Trophoblast cell (in vitro differentiated cells and primary cell): ENCODE measurements at regions not wholly inside any gene's neighbourhood (a gene's known extent, or its start where the extent isn't known, plus 50 kb on each side); places are given as distances from the start of the nearest gene placed in this dataset.
A peak's percentile ranks its signal among the peaks of the same experiment; 100 is the strongest.

ENCODE experiments used
- DNase-seq, 2 donors: peaks; one replicate each; pipeline ENCODE4 v3.0.0-alpha.2; 2016
- H2AFZ ChIP-seq: 2 replicates; pipeline ENCODE4 v1.6.1; 2013; ENCODE audit warnings: low read length, moderate library complexity, mild to moderate bottlenecking; ENCODE audit not compliant: insufficient read depth, poor library complexity
- H2AK5ac ChIP-seq: 2 replicates; pipeline ENCODE4 v1.6.1; 2013; ENCODE audit warnings: mild to moderate bottlenecking, low read length
- H2BK120ac ChIP-seq: 2 replicates; pipeline ENCODE4 v1.6.1; 2013; ENCODE audit warnings: low read length, mild to moderate bottlenecking, moderate library complexity; ENCODE audit not compliant: insufficient read depth, poor library complexity
- H2BK12ac ChIP-seq: 2 replicates; pipeline ENCODE4 v1.6.1; 2013; ENCODE audit warnings: mild to moderate bottlenecking, low read length, moderate library complexity
- H2BK5ac ChIP-seq: 2 replicates; pipeline ENCODE4 v1.6.1; 2013; ENCODE audit warnings: low read length, low read depth, moderate library complexity, mild to moderate bottlenecking; ENCODE audit not compliant: poor library complexity
- H3K14ac ChIP-seq: 2 replicates; pipeline ENCODE4 v1.6.1; 2013; ENCODE audit warnings: mild to moderate bottlenecking, low read length
- H3K18ac ChIP-seq: 2 replicates; pipeline ENCODE4 v1.6.1; 2013; ENCODE audit warnings: mild to moderate bottlenecking, low read length
- H3K23ac ChIP-seq: 2 replicates; pipeline ENCODE4 v1.6.1; 2013; ENCODE audit warnings: low read length
- H3K27ac ChIP-seq: 2 replicates; pipeline ENCODE4 v1.5.1; 2013; ENCODE audit warnings: low read depth, mild to moderate bottlenecking, inconsistent platforms, low read length, moderate library complexity
- H3K27me3 ChIP-seq: 2 replicates; pipeline ENCODE4 v1.6.1; 2013; ENCODE audit warnings: inconsistent platforms, mild to moderate bottlenecking, low read length, moderate library complexity; ENCODE audit not compliant: insufficient read depth
- H3K36me3 ChIP-seq, 2 experiments: 1 replicate in 1 of 2; 2 replicates in 1 of 2; pipeline ENCODE4 v1.6.1; 2013; ENCODE audit warnings: low read length in 2 of 2, mild to moderate bottlenecking in 2 of 2, moderate library complexity in 1 of 2; ENCODE audit not compliant: insufficient read depth in 2 of 2, control insufficient read depth in 1 of 2
- H3K4ac ChIP-seq: 2 replicates; pipeline ENCODE4 v1.6.1; 2013; ENCODE audit warnings: low read depth, mild to moderate bottlenecking, low read length, moderate library complexity
- H3K4me1 ChIP-seq, 2 experiments: 1 replicate in 1 of 2; 2 replicates in 1 of 2; pipeline ENCODE4 v1.6.1; 2013; ENCODE audit warnings: low read length in 2 of 2, mild to moderate bottlenecking in 2 of 2, moderate library complexity in 1 of 2; ENCODE audit not compliant: insufficient read depth in 2 of 2, control insufficient read depth in 1 of 2
- H3K4me2 ChIP-seq: 2 replicates; pipeline ENCODE4 v1.6.1; 2013; ENCODE audit warnings: inconsistent platforms, mild to moderate bottlenecking, low read length, moderate library complexity
- H3K4me3 ChIP-seq: 2 replicates; pipeline ENCODE4 v1.5.1; 2013; ENCODE audit warnings: mild to moderate bottlenecking, low read depth, low read length, inconsistent platforms
- H3K79me1 ChIP-seq: one replicate; pipeline ENCODE4 v1.6.1; 2013; ENCODE audit warnings: low read length
- H3K79me2 ChIP-seq: 2 replicates; pipeline ENCODE4 v1.6.1; 2013; ENCODE audit warnings: low read length, mild to moderate bottlenecking; ENCODE audit not compliant: control insufficient read depth, insufficient read depth, poor library complexity
- H3K9ac ChIP-seq: 2 replicates; pipeline ENCODE4 v1.6.1; 2013; ENCODE audit warnings: mild to moderate bottlenecking, low read length
- H3K9me3 ChIP-seq: 2 replicates; pipeline ENCODE4 v1.6.1; 2013; ENCODE audit warnings: low read depth, mild to moderate bottlenecking, control low read depth, inconsistent platforms, low read length; ENCODE audit not compliant: insufficient read depth
- H4K12ac ChIP-seq: 2 replicates; pipeline ENCODE4 v1.6.1; 2013; ENCODE audit warnings: low read depth, mild to moderate bottlenecking, low read length, moderate library complexity
- H4K8ac ChIP-seq: 2 replicates; pipeline ENCODE4 v1.6.1; 2013; ENCODE audit warnings: low read depth, mild to moderate bottlenecking, low read length, moderate library complexity
- H4K91ac ChIP-seq: one replicate; pipeline ENCODE4 v1.6.1; 2013; ENCODE audit warnings: low read depth, mild to moderate bottlenecking, low read length, moderate library complexity
- WGBS: extraction: QIAGEN DNeasy Blood & Tissue Kit; methylation state at CpG from one replicate; pipeline ENCODE4 v1.1.7; 2013; ENCODE audit warnings: missing lambda C conversion rate; ENCODE audit not compliant: insufficient read length, insufficient coverage; ENCODE audit errors: extremely low coverage; 5-methylcytosine and 5-hydroxymethylcytosine counted together

GRCh38 chr7:31419505-31420055 lies 79.1 kb upstream of the NEUROD6 start:
- Histone ChIP-seq H3K9me3 (no peaks in the 10 kb centered on the region), H3K4ac (no peak overlapping the region), H3K79me1 (no peaks in the 10 kb centered on the region), H3K27ac (no peak overlapping the region), H3K9ac (no peak overlapping the region), H3K79me2 (no peaks in the 10 kb centered on the region), H4K12ac (no peak overlapping the region), H3K36me3 (no peaks in the 10 kb centered on the region), H2AK5ac (no peak overlapping the region), H2BK12ac (no peak overlapping the region), H4K91ac (no peak overlapping the region), H3K4me2 (no peak overlapping the region), H3K4me3 (no peak overlapping the region), H2BK120ac (peak overlapping the region; percentile 31), H2AFZ (no peak overlapping the region), H3K18ac (no peak overlapping the region), H3K14ac (no peak overlapping the region), H3K23ac (no peak overlapping the region), H3K4me1 (peaks cover 4 to 8% of the 10 kb centered on the region in 2 experiments), H3K27me3 (no peaks in the 10 kb centered on the region), H2BK5ac (no peak overlapping the region), H4K8ac (no peak overlapping the region)
- no peak for DNase-seq
- no CpG with 5 or more reads among the region's 3 CpGs for WGBS

DNA sequence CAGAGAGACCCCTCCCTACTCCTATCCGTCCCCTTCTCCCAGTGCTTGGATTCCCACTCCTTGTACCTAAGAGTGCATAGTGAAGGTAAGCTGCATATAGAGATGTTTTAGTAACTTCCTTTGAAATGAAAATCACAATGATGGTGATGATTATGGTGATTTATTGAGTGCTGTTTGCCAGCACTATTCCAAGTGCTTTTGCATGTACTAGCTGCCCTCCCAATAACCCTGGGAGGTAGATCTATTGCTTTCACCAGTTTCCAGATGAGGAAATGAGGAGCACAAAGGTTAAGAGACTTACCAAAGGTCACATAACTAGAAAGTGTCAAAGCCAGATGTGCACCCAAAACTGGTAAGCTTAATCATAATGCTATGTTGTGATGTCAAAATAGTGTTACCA lies 80.4 kb upstream of the NEUROD6 start:
- Histone ChIP-seq H2BK5ac (no peak overlapping the region), H3K36me3 (no peaks in the 10 kb centered on the region), H3K9me3 (no peaks in the 10 kb centered on the region)

DNA sequence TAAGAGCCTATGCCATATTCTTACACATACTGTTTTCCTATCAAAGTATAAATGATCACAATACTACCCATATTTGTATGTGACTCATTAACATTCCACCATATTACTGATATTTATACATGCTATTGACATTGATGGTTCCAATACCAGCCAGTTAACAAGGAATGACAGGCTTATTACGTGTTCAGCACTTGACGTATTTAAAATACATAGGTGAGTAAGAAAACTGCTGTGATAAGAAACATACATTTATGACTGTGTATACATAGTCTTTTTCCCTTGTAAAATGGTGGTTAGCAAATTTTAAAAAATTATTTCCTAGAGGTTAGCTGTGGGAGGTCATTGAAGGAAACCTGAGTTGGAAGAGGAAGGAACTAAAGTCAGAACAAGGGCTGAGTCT lies 81.1 kb upstream of the NEUROD6 start:
- Histone ChIP-seq H2BK5ac (no peak overlapping the region), H2BK120ac (no peak overlapping the region), H3K23ac (no peak overlapping the region), H3K4ac (no peak overlapping the region), H3K4me3 (no peak overlapping the region), H3K79me2 (no peaks in the 10 kb centered on the region), H3K14ac (no peak overlapping the region), H2BK12ac (no peak overlapping the region), H3K9me3 (no peaks in the 10 kb centered on the region), H3K4me2 (no peak overlapping the region), H4K12ac (no peak overlapping the region), H4K91ac (no peak overlapping the region), H3K27me3 (no peaks in the 10 kb centered on the region), H3K36me3 (no peaks in the 10 kb centered on the region), H3K79me1 (no peaks in the 10 kb centered on the region), H4K8ac (no peak overlapping the region), H3K9ac (no peak overlapping the region), H2AFZ (no peak overlapping the region), H2AK5ac (no peak overlapping the region), H3K18ac (no peak overlapping the region), H3K27ac (no peak overlapping the region), H3K4me1 (peaks cover 4 to 5% of the 10 kb centered on the region in 2 experiments)
- DNase-seq = no peak
- no CpG with 5 or more reads among the region's 2 CpGs for WGBS

More for the DNA sequence above, 80.4 kb upstream of the NEUROD6 start:
- Histone ChIP-seq H2BK120ac (no peak overlapping the region), H3K4me3 (no peak overlapping the region), H3K79me1 (no peaks in the 10 kb centered on the region), H3K4ac (no peak overlapping the region), H4K91ac (no peak overlapping the region), H3K4me2 (no peak overlapping the region), H3K79me2 (no peaks in the 10 kb centered on the region), H3K27me3 (no peaks in the 10 kb centered on the region), H3K4me1 (peaks cover 4 to 5% of the 10 kb centered on the region in 2 experiments), H3K27ac (no peak overlapping the region), H3K18ac (no peak overlapping the region), H4K8ac (no peak overlapping the region), H2AFZ (no peak overlapping the region), H3K14ac (no peak overlapping the region), H4K12ac (no peak overlapping the region), H3K9ac (no peak overlapping the region), H2AK5ac (no peak overlapping the region), H2BK12ac (no peak overlapping the region), H3K23ac (no peak overlapping the region)
- WGBS = no CpG with 5 or more reads among the region's 1 CpG
- no peak for DNase-seq

- H3K9me3 ChIP-seq = no peaks in the 10 kb centered on the region
- H3K36me3 ChIP-seq = no peaks in the 10 kb centered on the region
- H3K79me2 ChIP-seq = no peaks in the 10 kb centered on the region
- no peak overlapping the region for H3K14ac ChIP-seq
- no peak overlapping the region for H3K23ac ChIP-seq
- H3K27ac ChIP-seq = no peak overlapping the region
- no peak overlapping the region for H3K4me3 ChIP-seq
- DNase-seq = no peak
- H3K9ac ChIP-seq = no peak overlapping the region
- H2AFZ ChIP-seq = no peak overlapping the region
- no peak overlapping the region for H3K4me2 ChIP-seq
- no peak overlapping the region for H4K12ac ChIP-seq
- H2BK5ac ChIP-seq = no peak overlapping the region
- H2AK5ac ChIP-seq = no peak overlapping the region
- H4K8ac ChIP-seq = no peak overlapping the region
- no peak overlapping the region for H3K4ac ChIP-seq
- H3K79me1 ChIP-seq = no peaks in the 10 kb centered on the region
- H3K4me1 ChIP-seq = peaks cover 0 to 3% of the 10 kb centered on the region in 2 experiments
- H4K91ac ChIP-seq = no peak overlapping the region
- H2BK120ac ChIP-seq = no peak overlapping the region
- H2BK12ac ChIP-seq = no peak overlapping the region
- no peak overlapping the region for H3K18ac ChIP-seq
- H3K27me3 ChIP-seq = no peaks in the 10 kb centered on the region
Measured at GRCh38 chr7:31423994-31424393, 83.5 kb upstream of the NEUROD6 start.
